ENCODE measurements at regions not wholly inside any gene's neighbourhood (a gene's known extent, or its start where the extent isn't known, plus 50 kb on each side); places are given as distances from the start of the nearest gene placed in this dataset.
"Not testable (repeated sequence)": the region's sequence is repeated elsewhere in the genome, so short reads cannot be mapped to it uniquely, and the experiment has no call there.

GRCh38 chr11:71131861-71132260 is 120.5 kb downstream of the SHANK2 start:
- in situ Hi-C loops (cut with HindIII; ENCODE audit: low sequenced_read_pairs): loop anchor here (10.0 kb wide), 1 partner anchor 277 kb away; no protein-coding TSS in a partner anchor

GRCh38 chr11:71130106-71130505 is 122.3 kb downstream of the SHANK2 start:
- in situ Hi-C loops (cut with HindIII; ENCODE audit: low sequenced_read_pairs): loop anchor here (10.0 kb wide), 1 partner anchor 275 kb away; no protein-coding TSS in a partner anchor

GRCh38 chr11:71129624-71130023 is 122.8 kb downstream of the SHANK2 start:
- in situ Hi-C loops (cut with HindIII; ENCODE audit: low sequenced_read_pairs): loop anchor here (10.0 kb wide), 1 partner anchor 275 kb away; no protein-coding TSS in a partner anchor

- in situ Hi-C loops (cut with HindIII; ENCODE audit: low sequenced_read_pairs): no loop called here
Observed at GRCh38 chr11:71127806-71128205, 124.6 kb downstream of the SHANK2 start.

GRCh38 chr11:71126401-71126800 is 126.0 kb downstream of the SHANK2 start:
- in situ Hi-C loops (cut with HindIII; ENCODE audit: low sequenced_read_pairs): not testable (repeated sequence)

- in situ Hi-C loops (cut with HindIII; ENCODE audit: low sequenced_read_pairs): no loop called here
Observed at GRCh38 chr11:71125150-71125549, 127.2 kb downstream of the SHANK2 start.

GRCh38 chr11:71124127-71124526 is 128.2 kb downstream of the SHANK2 start:
- in situ Hi-C loops (cut with HindIII; ENCODE audit: low sequenced_read_pairs): no loop called here

GRCh38 chr11:71120471-71120896 is 131.9 kb downstream of the SHANK2 start:
- in situ Hi-C loops (cut with HindIII; ENCODE audit: low sequenced_read_pairs): no loop called here

GRCh38 chr11:71119656-71120269 is 132.6 kb downstream of the SHANK2 start:
- in situ Hi-C loops (cut with HindIII; ENCODE audit: low sequenced_read_pairs): no loop called here

GRCh38 chr11:71118671-71119250 is 133.6 kb downstream of the SHANK2 start:
- in situ Hi-C loops (cut with HindIII; ENCODE audit: low sequenced_read_pairs): no loop called here

- in situ Hi-C loops (cut with HindIII; ENCODE audit: low sequenced_read_pairs): no loop called here
Observed at GRCh38 chr11:71117311-71117710, 135.1 kb downstream of the SHANK2 start.

- in situ Hi-C loops (cut with HindIII; ENCODE audit: low sequenced_read_pairs): no loop called here
Observed at GRCh38 chr11:71116693-71117040, 135.7 kb downstream of the SHANK2 start.

GRCh38 chr11:71115770-71116692 is 136.3 kb downstream of the SHANK2 start:
- in situ Hi-C loops (cut with HindIII; ENCODE audit: low sequenced_read_pairs): no loop called here

GRCh38 chr11:71114124-71114851 is 138.1 kb downstream of the SHANK2 start:
- in situ Hi-C loops (cut with HindIII; ENCODE audit: low sequenced_read_pairs): no loop called here

- in situ Hi-C loops (cut with HindIII; ENCODE audit: low sequenced_read_pairs): no loop called here
Observed at GRCh38 chr11:71112990-71113389, 139.4 kb downstream of the SHANK2 start.

- in situ Hi-C loops (cut with HindIII; ENCODE audit: low sequenced_read_pairs): no loop called here
Observed at GRCh38 chr11:71112454-71112853, 139.9 kb downstream of the SHANK2 start.

GRCh38 chr11:71109586-71109985 is 142.8 kb downstream of the SHANK2 start:
- in situ Hi-C loops (cut with HindIII; ENCODE audit: low sequenced_read_pairs): no loop called here

GRCh38 chr11:71109186-71109585 is 143.2 kb downstream of the SHANK2 start:
- in situ Hi-C loops (cut with HindIII; ENCODE audit: low sequenced_read_pairs): no loop called here

GRCh38 chr11:71108013-71108865 is 144.1 kb downstream of the SHANK2 start:
- in situ Hi-C loops (cut with HindIII; ENCODE audit: low sequenced_read_pairs): no loop called here

GRCh38 chr11:71106671-71107070 is 145.7 kb downstream of the SHANK2 start:
- in situ Hi-C loops (cut with HindIII; ENCODE audit: low sequenced_read_pairs): no loop called here

All from endothelial cell of hepatic sinusoid (primary cell).